ENCODE measurements at regions not wholly inside any gene's neighbourhood (a gene's known extent, or its start where the extent isn't known, plus 50 kb on each side); places are given as distances from the start of the nearest gene placed in this dataset.
A peak's percentile ranks its signal among the peaks of the same experiment; 100 is the strongest.

GRCh38 chr2:120983344-120983743, 247.7 kb downstream of the GLI2 start:
- DNase-seq = peak; percentile 7

- DNase-seq = no peak
These were observed 248.4 kb downstream of the GLI2 start for GRCh38 chr2:120984046-120984445.

DNA sequence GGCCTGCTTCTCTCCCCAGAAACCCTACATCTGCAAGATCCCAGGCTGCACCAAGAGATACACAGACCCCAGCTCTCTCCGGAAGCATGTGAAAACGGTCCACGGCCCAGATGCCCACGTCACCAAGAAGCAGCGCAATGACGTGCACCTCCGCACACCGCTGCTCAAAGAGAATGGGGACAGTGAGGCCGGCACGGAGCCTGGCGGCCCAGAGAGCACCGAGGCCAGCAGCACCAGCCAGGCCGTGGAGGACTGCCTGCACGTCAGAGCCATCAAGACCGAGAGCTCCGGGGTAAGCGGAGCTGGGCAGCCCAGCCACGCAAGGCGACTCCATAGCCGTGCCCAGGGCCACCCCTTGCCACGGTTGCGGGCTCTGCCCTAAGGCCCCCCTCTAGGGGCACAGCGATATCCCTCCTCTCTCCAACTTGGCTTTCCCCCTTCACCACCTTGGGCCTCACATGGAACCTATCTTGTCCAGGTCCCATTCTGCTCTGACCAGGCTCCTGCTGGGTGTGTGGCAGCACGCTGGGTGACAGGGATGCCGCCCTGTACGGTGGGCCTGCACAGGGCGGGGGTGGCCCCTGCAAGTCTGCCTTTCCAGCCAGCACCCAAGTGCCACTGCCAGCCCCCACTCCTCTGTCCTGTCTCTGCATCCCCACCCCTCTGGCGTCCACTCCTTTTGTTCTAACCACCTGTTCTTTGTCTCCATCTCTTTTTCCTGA, 248.9 kb downstream of the GLI2 start:
- DNase-seq = no peak

GRCh38 chr2:120985174-120985996, 249.7 kb downstream of the GLI2 start:
- DNase-seq = no peak

GRCh38 chr2:120985997-120986651, 250.5 kb downstream of the GLI2 start:
- DNase-seq = no peak

DNA sequence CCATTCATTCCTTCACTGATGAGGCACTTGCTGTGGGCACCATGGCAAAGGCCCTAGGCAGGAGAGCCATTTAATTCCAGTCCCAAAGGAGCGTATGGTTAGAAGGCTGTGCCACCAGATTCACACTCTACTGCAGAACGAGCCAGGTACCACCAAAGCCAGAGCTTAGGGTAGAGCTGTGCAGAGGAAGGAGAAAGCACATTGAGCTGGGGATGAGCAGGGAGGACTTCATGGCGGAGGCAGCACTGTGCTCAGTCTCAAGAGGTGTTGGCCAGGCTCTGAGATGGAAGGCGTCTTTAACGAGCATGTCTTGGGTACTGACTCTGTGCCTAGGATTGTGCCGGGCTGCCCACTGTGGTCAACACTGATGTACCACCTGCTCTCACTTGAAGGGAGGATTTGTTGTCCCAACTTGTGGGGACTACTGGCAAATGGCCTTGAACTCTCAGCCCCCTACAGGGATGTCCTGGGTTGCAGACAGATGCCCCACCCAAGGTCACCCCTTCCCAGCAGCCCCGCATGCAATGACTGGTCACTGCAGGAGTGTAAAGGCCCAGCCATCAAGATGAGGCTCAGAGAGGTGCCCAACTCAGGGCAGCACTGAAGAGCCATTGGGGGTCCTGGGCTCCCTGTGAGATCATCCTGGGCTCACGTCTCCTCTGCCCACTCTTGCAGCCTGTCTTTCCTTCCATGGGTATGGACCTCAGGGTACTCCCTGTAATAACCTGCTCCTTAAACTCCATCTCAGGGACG, 251.4 kb downstream of the GLI2 start:
- no peak for DNase-seq

GRCh38 chr2:120988051-120988699, 252.5 kb downstream of the GLI2 start:
- DNase-seq = no peak

DNA sequence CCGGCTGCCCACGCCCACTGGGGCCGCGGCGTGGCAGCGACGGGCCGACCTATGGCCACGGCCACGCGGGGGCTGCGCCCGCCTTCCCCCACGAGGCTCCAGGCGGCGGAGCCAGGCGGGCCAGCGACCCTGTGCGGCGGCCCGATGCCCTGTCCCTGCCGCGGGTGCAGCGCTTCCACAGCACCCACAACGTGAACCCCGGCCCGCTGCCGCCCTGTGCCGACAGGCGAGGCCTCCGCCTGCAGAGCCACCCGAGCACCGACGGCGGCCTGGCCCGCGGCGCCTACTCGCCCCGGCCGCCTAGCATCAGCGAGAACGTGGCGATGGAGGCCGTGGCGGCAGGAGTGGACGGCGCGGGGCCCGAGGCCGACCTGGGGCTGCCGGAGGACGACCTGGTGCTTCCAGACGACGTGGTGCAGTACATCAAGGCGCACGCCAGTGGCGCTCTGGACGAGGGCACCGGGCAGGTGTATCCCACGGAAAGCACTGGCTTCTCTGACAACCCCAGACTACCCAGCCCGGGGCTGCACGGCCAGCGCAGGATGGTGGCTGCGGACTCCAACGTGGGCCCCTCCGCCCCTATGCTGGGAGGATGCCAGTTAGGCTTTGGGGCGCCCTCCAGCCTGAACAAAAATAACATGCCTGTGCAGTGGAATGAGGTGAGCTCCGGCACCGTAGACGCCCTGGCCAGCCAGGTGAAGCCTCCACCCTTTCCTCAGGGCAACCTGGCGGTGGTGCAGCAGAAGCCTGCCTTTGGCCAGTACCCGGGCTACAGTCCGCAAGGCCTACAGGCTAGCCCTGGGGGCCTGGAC, 253.2 kb downstream of the GLI2 start:
- DNase-seq = no peak

GRCh38 chr2:120989512-120990441, 254.1 kb downstream of the GLI2 start:
- no peak for DNase-seq

- no peak for DNase-seq
These were observed 254.8 kb downstream of the GLI2 start for GRCh38 chr2:120990451-120990871.

- no peak for DNase-seq
These were observed 255.8 kb downstream of the GLI2 start for GRCh38 chr2:120991441-120991840.

- no peak for DNase-seq
These were observed 257.3 kb downstream of the GLI2 start for GRCh38 chr2:120992791-120993555.

- DNase-seq = no peak
These were observed 258.0 kb downstream of the GLI2 start for GRCh38 chr2:120993661-120994060.

DNA sequence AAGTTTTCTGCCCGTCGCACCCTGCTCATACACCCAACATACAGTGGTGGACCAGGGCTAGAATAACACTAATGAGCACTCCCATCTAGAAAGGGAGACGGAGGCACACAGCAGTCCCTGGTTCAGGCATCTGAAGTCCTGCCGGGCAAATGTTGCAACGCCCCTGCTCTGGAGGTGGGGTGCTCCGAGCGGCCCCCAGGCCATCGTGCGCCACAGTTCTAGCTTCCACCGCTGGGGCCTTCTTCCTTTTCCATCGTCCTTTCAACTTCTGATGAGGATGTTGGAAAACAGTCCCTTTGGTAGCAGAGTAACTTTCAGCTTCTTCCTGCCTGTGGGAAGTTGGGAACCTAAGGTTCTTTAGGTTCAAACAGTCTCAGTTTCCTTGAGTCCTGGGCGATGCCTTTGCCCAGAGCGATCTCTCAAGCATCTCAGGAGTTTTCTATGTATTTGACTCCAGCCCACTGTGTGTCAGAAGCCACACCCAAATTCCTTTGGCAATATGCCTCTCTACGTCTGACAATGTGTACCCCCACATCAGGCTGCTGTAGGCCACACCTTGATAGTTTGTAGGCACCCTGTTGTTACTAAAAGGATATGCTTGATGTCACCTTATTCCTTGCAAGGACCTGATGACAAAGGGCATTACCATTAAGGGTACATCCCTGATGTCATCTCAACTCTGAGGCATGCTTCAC, 258.8 kb downstream of the GLI2 start:
- DNase-seq = no peak

DNA sequence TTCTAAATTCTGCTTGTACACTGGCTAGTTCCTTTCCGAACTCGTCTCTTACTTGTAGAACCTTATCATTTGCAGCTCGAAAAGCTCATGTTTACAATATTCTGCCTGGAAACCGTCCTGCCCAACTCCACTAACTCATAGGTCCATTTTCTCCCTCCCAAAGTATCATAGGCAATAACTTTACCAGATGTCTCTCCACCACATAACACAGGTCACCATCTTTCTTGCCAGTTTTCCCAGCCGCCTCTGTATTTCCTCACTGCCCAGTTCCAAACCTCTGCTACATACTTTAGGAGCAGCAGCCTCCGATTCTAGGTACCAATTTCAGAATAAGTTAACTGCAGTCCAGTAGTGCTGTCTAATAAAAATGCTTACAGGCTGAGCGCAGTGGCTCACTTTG, 259.5 kb downstream of the GLI2 start:
- no peak for DNase-seq

DNA sequence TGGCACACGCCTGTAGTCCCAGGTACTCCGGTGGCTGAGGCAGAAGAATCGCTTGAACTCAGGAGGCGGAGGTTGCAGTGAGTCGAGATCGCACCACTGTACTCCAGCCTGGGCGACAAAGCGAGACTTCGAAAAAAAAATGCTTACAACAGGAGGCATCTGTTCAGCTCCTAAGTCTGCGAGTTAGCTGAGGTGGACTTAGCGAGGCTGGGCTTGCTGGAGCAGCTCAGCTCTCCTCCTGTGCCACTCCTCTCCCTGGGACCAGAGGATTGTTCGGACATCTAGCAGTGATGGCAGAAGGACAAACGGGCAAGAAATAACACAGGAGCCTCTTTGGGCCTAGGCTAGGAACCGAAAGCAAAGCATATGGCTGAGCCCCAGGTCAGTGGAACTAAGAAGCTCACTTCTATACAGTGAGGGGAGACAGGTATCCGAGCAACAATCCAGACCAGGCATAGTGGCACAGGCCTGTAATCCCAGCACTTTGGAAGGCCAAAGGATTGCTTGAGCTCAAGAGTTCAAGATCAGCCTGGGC, 260.1 kb downstream of the GLI2 start:
- DNase-seq = no peak

- no peak for DNase-seq
These were observed 263.9 kb downstream of the GLI2 start for GRCh38 chr2:120999377-121000097.

- DNase-seq = no peak
These were observed 265.1 kb downstream of the GLI2 start for GRCh38 chr2:121000804-121001203.

Data from NCI-H1105 (cell line).